Esophagus squamous epithelium (tissue), 5 donors: ENCODE measurements at regions not wholly inside any gene's neighbourhood (a gene's known extent, or its start where the extent isn't known, plus 50 kb on each side); places are given as distances from the start of the nearest gene placed in this dataset.

Experiments
- DNase-seq: peaks from one replicate; lab custom pipeline; 2025; lab: John Stamatoyannopoulos, UW
- H3K27ac ChIP-seq, 4 donors: fragments of 200-600 bp; sonication (generic); one replicate each; pipeline ENCODE4 v1.5.1; 2016 to 2019; ENCODE audit warnings: mild to moderate bottlenecking in 1 of 4
- H3K27me3 ChIP-seq, 4 donors: fragments of 200-600 bp; sonication (generic); 1 replicate in 3 of 4; 2 replicates in 1 of 4; pipeline versions ENCODE4 v1.5.1 to v1.6.0; 2017 to 2021; ENCODE audit warnings: antibody characterized with exemption in 1 of 4
- H3K36me3 ChIP-seq, 3 donors: fragments of 200-600 bp; sonication (generic); one replicate each; pipeline ENCODE4 v1.5.1; 2016 to 2019
- H3K4me1 ChIP-seq, 3 donors: fragments of 200-600 bp; sonication (generic); one replicate each; pipeline ENCODE4 v1.5.1; 2017 to 2019
- H3K4me3 ChIP-seq, 4 donors: fragments of 200-600 bp; sonication (generic); 1 replicate in 3 of 4; 2 replicates in 1 of 4; pipeline ENCODE4 v1.5.1; 2016 to 2019; ENCODE audit warnings: mild to moderate bottlenecking in 2 of 4, moderate library complexity in 1 of 4
- H3K9me3 ChIP-seq, 3 donors: fragments of 200-600 bp; sonication (generic); one replicate each; pipeline ENCODE4 v1.5.1; 2016 to 2019
- POLR2A ChIP-seq, 4 donors: fragments of 450-650 bp; IDR thresholded peaks; one replicate each; pipeline ENCODE4 v1.6.1; 2017; ENCODE audit warnings: antibody characterized with exemption in 4 of 4, mild to moderate bottlenecking in 4 of 4, moderate library complexity in 3 of 4
- WGBS, 2 donors: methylation state at CpG; one replicate each; pipeline ENCODE4 v1.1.5; 2018; 5-methylcytosine and 5-hydroxymethylcytosine counted together
- intact Hi-C: fragments of 100-400 bp; cut with DNase I; formaldehyde crosslinking; loops from one replicate; pipeline ENCODE4 v1.15.0; 2022
- TF ChIP-seq, protein P1 (sequence below), 6 experiments: fragments of 450-650 bp in 4 of 6; fragments of 200-600 bp in 2 of 6; sonication (generic) in 2 of 6; IDR thresholded peaks; one replicate each; pipeline ENCODE4 v1.5.1; 2016 to 2019; ENCODE audit warnings: antibody characterized with exemption in 6 of 6, mild to moderate bottlenecking in 4 of 6, moderate library complexity in 4 of 6
- donor health status: DM: yes; HTN: yes; CAD: no.

DNA sequence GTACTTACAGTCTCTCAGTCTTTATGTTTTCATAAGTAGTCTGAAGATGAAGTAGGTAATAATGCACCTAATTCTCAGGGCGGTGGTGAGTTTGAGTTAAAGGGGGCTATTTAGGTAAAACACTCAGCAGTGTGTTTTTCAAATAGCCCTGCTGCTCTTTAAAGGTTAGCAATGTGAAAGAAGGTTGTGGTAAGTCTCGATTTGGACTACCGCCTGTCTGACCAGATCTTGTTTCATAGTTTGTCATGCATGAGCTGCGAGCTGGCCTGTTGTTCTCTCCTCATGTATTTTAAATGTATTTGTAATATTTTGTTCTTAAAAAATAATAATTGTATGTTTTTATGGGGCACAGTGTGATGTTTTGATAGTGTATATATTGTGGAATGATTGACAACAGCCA lies 340.2 kb downstream of the DHX35 start:
- 74 to 75% methylated on average over 4 of the region's 4 CpGs for WGBS, 2 donors
- H3K27me3 ChIP-seq = peaks cover 0 to 10% (median 0%) of the 10 kb centered on the region in 4 donors
- no peak for DNase-seq
- intact Hi-C loops = no loop called here
- H3K4me1 ChIP-seq = no peaks in the 10 kb centered on the region
- no peak overlapping the region for H3K27ac ChIP-seq
- TF ChIP-seq, protein P1, sequence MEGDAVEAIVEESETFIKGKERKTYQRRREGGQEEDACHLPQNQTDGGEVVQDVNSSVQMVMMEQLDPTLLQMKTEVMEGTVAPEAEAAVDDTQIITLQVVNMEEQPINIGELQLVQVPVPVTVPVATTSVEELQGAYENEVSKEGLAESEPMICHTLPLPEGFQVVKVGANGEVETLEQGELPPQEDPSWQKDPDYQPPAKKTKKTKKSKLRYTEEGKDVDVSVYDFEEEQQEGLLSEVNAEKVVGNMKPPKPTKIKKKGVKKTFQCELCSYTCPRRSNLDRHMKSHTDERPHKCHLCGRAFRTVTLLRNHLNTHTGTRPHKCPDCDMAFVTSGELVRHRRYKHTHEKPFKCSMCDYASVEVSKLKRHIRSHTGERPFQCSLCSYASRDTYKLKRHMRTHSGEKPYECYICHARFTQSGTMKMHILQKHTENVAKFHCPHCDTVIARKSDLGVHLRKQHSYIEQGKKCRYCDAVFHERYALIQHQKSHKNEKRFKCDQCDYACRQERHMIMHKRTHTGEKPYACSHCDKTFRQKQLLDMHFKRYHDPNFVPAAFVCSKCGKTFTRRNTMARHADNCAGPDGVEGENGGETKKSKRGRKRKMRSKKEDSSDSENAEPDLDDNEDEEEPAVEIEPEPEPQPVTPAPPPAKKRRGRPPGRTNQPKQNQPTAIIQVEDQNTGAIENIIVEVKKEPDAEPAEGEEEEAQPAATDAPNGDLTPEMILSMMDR (IDR thresholded peaks at IDR 0.05) = no peak
- TF ChIP-seq POLR2A (IDR thresholded peaks at IDR 0.05) = no peak
- H3K4me3 ChIP-seq = no peak overlapping the region
- H3K9me3 ChIP-seq = no peaks in the 10 kb centered on the region
- no peaks in the 10 kb centered on the region for H3K36me3 ChIP-seq

DNA sequence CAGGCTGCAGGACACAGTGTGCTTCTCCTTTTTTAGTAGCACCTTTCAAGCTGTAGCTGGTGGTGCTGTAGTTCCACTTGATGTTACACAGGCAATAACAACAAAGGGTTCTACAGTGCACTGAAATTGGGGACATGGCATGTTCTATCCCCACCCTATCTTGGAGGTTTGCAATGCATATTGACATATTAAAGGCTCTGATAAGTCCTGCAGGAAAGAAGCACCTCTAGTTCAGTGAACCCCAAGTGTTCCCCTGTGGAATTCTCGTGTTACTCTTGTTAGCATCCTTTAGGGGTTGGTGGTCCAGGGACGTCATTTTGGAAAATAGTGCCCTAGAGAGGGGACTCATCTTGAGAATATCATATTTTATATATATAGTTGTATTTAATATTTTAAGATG lies 337.6 kb downstream of the DHX35 start:
- Histone ChIP-seq H3K27ac (no peak overlapping the region), H3K36me3 (no peaks in the 10 kb centered on the region), H3K4me1 (no peaks in the 10 kb centered on the region), H3K9me3 (no peaks in the 10 kb centered on the region), H3K4me3 (no peak overlapping the region), H3K27me3 (peaks cover 0 to 5% (median 0%) of the 10 kb centered on the region in 4 donors)
- 72 to 86% methylated on average over 2 of the region's 2 CpGs for WGBS, 2 donors
- intact Hi-C loops = no loop called here
- no peak for DNase-seq
- no peak for TF ChIP-seq POLR2A (IDR thresholded peaks at IDR 0.05)
- TF ChIP-seq, protein P1 (IDR thresholded peaks at IDR 0.05) = no peak

DNA sequence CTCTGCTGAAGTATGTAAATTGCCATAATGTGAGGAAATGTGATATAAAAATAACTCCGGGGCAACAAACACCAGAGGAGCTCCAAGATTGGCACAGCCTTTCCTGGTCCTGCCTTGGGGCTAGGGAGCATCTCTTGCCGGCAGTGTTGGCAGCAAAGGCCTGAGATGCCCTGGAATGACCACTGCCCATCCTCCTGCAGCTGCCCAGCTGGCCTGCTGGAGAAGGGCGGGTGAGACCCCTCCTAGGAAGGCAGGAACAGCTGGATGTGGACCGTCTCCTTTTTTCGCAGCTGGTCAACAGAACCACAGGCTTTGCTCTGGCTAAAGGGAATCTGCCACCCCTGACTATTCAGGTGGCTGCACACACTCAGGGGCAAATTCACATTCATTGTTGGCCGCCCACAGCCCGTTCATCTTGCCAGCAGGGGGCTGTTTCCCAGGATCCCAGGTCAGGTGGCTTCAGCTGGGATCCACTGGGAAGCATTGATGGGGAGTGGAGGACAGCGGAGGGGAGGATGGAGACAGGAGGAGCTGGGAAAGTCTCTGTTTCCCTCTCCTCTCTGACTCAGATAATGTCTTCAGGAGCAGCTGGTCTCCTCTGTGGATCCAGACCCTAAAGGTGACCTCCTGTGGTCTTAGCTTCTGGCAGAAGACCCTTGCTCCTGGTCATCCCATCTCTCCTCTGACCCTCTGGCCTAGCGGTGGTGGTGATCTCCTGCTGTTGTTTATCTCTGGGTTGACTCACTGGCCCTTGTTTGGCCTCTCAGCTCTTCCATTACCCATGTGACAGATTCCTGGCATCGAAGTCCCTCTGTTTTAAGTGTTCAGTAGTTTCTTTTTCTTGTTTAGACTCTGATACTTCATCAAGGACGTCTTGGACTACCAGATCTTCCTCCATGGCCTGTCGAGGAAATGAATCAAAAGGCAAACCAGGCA lies 336.7 kb downstream of the DHX35 start:
- 51 to 54% methylated on average over 11 of the region's 12 CpGs for WGBS, 2 donors
- intact Hi-C loops = no loop called here
- no peak for DNase-seq
- H3K4me1 ChIP-seq = no peaks in the 10 kb centered on the region
- peaks cover 0 to 5% (median 0%) of the 10 kb centered on the region in 4 donors for H3K27me3 ChIP-seq
- H3K36me3 ChIP-seq = no peaks in the 10 kb centered on the region
- H3K9me3 ChIP-seq = no peaks in the 10 kb centered on the region
- TF ChIP-seq POLR2A (IDR thresholded peaks at IDR 0.05) = no peak
- TF ChIP-seq, protein P1 (IDR thresholded peaks at IDR 0.05) = no peak
- H3K4me3 ChIP-seq = no peak overlapping the region
- no peak overlapping the region for H3K27ac ChIP-seq

DNA sequence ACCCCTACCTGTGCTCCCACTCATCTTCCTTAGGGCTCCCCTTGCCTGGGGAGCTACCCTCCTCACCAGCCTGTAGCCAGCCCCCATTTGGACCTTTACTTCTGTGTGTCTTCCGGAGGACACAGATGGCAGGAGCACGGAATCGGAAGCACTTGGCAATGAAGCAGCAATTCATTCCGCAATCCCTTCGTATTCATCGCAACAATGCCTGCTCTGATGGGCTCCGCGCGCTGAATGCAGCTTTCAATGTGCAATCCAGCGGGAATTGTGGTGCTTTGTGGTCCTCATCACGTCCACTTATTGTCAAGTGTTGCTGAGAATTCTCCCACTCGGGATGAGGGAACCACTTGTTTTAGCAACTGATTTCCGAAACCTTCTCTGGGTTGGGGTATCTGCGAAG lies 336.0 kb downstream of the DHX35 start:
- TF ChIP-seq, protein P1 (IDR thresholded peaks at IDR 0.05) = no peak
- no peak for TF ChIP-seq POLR2A (IDR thresholded peaks at IDR 0.05)
- Histone ChIP-seq H3K9me3 (no peaks in the 10 kb centered on the region), H3K4me1 (no peaks in the 10 kb centered on the region), H3K4me3 (no peak overlapping the region), H3K27me3 (peaks cover 0 to 5% (median 0%) of the 10 kb centered on the region in 4 donors), H3K27ac (no peak overlapping the region), H3K36me3 (no peaks in the 10 kb centered on the region)
- no peak for DNase-seq
- intact Hi-C loops = no loop called here
- 86 to 88% methylated on average over 9 to 11 of the region's 14 CpGs for WGBS, 2 donors

DNA sequence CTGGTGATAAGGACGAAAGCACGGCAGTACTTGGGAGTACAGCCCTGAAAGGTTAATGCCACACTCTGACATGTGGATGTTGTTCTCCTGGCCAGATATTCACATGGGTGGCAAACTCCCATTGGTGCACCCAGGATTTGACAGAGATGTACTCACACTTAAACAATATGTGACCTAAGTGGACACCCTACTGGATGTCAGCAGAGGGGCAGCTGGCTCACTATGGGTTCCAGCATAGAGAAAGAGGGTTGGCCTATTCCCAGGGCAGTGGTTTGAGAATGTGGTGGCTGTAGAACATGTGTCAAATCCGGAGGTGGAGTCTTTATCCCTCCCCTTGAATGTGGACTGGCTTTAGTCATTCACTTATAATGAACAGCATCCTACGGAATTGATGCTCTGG lies 333.2 kb downstream of the DHX35 start:
- TF ChIP-seq, protein P1 (IDR thresholded peaks at IDR 0.05) = no peak
- TF ChIP-seq POLR2A (IDR thresholded peaks at IDR 0.05) = no peak
- intact Hi-C loops = no loop called here
- no peaks in the 10 kb centered on the region for H3K36me3 ChIP-seq
- no peaks in the 10 kb centered on the region for H3K9me3 ChIP-seq
- 63 to 67% methylated on average over 3 of the region's 4 CpGs for WGBS, 2 donors
- H3K4me3 ChIP-seq = no peak overlapping the region
- no peak for DNase-seq
- H3K27ac ChIP-seq = no peak overlapping the region
- H3K4me1 ChIP-seq = peaks cover 5 to 21% (median 8%) of the 10 kb centered on the region in 3 donors
- H3K27me3 ChIP-seq = peaks cover 0 to 5% (median 0%) of the 10 kb centered on the region in 4 donors
